BJ (cell line): ENCODE measurements at regions not wholly inside any gene's neighbourhood (a gene's known extent, or its start where the extent isn't known, plus 50 kb on each side); places are given as distances from the start of the nearest gene placed in this dataset.

Experiments
- CTCF ChIA-PET: fragments of 350-600 bp; formaldehyde crosslinking; extraction: SDS; loops from one replicate; lab custom pipeline; 2021; ENCODE audit warnings: antibody characterized with exemption, inconsistent platforms; lab: Yijun Ruan, JAX
- POLR2A ChIA-PET: fragments of 300-600 bp; sonication (Branson Sonifier 250); formaldehyde crosslinking; extraction: SDS; loops from one replicate; lab custom pipeline; 2021; ENCODE audit warnings: antibody characterized with exemption; lab: Charles Lee
- DNase-seq: peaks from one replicate; pipeline ENCODE4 v3.0.0-alpha.2; 2011; ENCODE audit warnings: low read depth
- H3K27me3 ChIP-seq: 2 replicates; pipeline ENCODE4 v1.6.0; 2011; ENCODE audit warnings: low read length; ENCODE audit not compliant: control insufficient read depth, insufficient read depth
- H3K36me3 ChIP-seq: 2 replicates; pipeline ENCODE4 v1.5.1; 2011; ENCODE audit warnings: low read length; ENCODE audit not compliant: control insufficient read depth, insufficient read depth
- H3K4me3 ChIP-seq: 2 replicates; pipeline ENCODE4 v1.5.1; 2011; ENCODE audit warnings: low read depth, mild to moderate bottlenecking, control low read depth, low read length
- TF ChIP-seq, protein P1 (sequence below): IDR thresholded peaks from 2 replicates; pipeline ENCODE4 v1.5.1; 2011; ENCODE audit warnings: low read depth, mild to moderate bottlenecking, control low read depth, inconsistent platforms, low read length, moderate library complexity; ENCODE audit not compliant: insufficient read depth

DNA sequence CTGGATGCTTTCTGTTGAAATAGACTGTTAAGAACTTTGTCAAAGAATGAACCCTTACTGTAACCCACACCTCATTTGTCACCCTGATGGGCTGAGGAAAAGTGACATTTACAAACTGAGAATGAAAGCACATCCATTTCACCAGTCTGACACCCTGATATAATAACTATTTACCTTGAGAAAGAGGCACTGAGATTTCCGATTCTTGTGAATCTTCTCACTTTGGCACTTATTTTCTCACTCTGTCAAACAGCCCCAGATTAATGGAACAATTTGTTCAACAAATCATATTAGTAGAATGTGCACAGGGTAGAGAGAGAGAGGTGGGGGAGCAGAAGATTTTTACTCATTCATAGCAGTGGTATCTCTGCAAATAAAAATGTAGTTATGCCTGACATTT, 606.9 kb downstream of the MCTP2 start:
- TF ChIP-seq, protein P1, sequence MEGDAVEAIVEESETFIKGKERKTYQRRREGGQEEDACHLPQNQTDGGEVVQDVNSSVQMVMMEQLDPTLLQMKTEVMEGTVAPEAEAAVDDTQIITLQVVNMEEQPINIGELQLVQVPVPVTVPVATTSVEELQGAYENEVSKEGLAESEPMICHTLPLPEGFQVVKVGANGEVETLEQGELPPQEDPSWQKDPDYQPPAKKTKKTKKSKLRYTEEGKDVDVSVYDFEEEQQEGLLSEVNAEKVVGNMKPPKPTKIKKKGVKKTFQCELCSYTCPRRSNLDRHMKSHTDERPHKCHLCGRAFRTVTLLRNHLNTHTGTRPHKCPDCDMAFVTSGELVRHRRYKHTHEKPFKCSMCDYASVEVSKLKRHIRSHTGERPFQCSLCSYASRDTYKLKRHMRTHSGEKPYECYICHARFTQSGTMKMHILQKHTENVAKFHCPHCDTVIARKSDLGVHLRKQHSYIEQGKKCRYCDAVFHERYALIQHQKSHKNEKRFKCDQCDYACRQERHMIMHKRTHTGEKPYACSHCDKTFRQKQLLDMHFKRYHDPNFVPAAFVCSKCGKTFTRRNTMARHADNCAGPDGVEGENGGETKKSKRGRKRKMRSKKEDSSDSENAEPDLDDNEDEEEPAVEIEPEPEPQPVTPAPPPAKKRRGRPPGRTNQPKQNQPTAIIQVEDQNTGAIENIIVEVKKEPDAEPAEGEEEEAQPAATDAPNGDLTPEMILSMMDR = no peak
- CTCF ChIA-PET = no interaction called here
- Histone ChIP-seq H3K36me3 (no peaks in the 10 kb centered on the region), H3K4me3 (no peak overlapping the region), H3K27me3 (no peaks in the 10 kb centered on the region)
- POLR2A ChIA-PET = no interaction called here
- no peak for DNase-seq

DNA sequence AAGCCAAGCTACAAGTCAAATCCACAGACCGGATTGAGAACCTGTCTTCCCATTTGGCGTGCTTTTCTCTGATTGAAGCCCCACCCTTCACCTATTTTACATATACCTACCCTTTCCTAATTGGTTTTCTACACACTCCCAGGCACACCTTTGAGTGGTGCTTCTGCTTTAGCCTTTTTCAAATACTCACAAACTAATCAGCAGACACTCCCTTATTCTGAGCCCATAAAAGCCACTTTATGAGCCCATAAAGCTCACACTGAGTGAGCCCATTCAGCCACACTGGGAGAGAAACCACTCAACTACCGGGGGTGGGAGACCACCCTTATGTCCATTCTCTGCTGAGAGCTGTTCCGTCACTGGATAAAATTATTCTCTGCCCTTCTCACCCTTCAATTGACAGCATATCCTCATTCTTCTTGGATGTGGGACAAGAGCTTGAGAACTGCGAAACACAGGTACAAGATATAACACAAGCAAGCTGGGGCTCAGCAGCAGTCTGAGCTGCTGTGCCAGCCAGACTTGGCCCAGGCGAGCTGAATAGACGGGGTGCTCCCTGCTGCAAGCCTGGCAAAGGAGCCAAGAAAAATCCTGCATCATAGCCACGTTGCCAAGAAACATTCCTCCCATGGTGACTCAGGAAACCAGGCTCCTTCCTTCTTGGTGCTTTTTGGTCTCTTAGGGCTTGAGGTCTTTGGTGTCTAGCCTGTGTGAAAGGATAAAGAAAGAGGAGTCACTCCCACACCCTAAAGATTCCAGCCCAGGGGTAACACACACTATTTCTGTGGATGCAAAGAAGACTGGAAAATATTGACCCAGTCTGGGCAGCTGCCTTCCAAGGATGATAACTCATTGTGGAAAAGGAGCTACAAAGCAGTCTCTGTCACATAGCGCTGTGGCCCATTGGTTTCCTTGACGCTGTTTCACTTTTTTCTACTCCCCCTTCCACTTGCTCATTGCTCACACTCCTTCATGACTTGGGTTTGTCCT, 609.7 kb downstream of the MCTP2 start:
- no peaks in the 10 kb centered on the region for H3K27me3 ChIP-seq
- TF ChIP-seq, protein P1 = no peak
- CTCF ChIA-PET = no interaction called here
- POLR2A ChIA-PET = no interaction called here
- H3K4me3 ChIP-seq = no peak overlapping the region
- H3K36me3 ChIP-seq = no peaks in the 10 kb centered on the region
- DNase-seq = no peak

DNA sequence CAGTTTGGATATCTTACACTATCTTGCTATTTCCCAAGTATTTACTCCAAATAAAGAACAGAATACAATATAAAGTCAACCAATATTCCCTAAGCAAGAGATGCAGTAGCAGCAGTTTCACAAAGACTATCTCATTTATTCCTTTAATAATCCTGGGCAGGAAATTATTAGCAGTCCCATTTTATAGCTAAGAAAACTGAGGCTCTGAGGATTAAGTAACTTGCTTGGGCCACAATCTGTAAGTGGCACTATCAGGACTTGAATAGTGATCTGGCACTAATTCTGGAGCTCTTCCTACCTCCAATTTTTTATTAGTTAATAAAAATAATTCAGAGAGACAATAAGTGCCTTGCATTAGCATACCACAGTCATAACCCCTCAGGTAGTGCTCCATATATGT, 611.7 kb downstream of the MCTP2 start:
- CTCF ChIA-PET = interaction anchor here (0.6 kb wide), 1 partner anchor 102 kb away, joined by 6 read pairs; no protein-coding TSS in a partner anchor
- Histone ChIP-seq H3K4me3 (no peak overlapping the region), H3K36me3 (no peaks in the 10 kb centered on the region), H3K27me3 (no peaks in the 10 kb centered on the region)
- TF ChIP-seq, protein P1 = no peak
- DNase-seq = no peak
- POLR2A ChIA-PET = no interaction called here

DNA sequence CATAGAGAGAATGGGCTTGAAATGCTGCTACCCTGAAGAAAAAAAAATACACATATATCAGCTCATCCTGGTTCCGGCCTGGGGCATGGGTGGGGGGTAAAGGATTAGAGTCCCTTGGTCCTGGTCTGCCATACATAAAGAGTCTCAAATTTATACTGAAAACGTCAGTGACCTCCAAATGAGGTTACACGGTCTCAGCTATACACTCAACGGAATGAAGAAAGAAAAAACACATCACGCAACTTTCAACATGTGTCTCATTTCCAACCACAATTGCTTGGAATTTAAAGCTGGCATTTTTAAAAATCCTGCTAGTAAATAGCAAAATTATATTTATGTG, 612.8 kb downstream of the MCTP2 start:
- TF ChIP-seq, protein P1 = no peak
- CTCF ChIA-PET = no interaction called here
- POLR2A ChIA-PET = no interaction called here
- no peaks in the 10 kb centered on the region for H3K27me3 ChIP-seq
- no peaks in the 10 kb centered on the region for H3K36me3 ChIP-seq
- H3K4me3 ChIP-seq = no peak overlapping the region
- DNase-seq = no peak

DNA sequence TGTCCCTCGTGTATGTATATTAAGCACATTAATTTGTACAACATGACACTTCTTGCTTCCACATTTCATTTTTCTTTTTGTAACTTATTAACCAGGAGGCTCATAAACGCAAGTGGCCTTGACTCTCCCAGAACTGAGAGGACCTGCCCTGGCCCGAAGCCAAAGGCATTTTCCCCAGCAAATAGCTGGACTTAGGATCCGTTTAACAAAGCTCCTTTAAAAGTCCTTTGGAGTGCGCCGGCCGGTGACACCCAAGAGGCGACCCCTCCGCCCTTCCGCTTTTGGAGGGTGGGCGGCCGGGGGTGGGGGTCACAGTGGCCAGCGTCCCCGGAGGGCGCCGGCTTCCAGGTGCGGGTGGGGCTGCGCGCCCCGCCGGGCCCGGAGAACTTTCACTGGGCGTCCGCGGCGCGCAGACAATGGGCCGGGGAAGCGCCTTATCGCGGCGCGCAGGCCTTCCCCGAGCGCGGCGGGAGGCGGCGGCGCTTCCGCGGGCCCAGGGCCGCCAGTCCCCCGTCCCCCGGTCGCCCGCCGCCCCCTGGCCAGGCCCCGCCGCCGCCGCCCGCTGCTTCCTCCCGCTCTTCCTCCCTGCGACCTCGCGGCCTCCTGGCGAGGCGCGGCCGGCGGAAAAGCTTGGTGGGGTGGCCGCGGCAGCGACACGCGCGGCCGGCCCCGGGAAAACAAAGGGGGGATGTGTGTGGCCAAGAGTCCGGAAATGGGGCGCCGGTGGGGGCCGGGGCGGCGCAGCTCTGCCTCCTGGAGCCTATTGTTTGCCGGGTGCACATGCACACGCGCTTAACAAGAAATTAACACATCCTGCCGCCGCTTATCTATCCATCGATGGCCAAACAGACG, 613.4 kb downstream of the MCTP2 start:
- Histone ChIP-seq H3K27me3 (no peaks in the 10 kb centered on the region), H3K36me3 (no peaks in the 10 kb centered on the region), H3K4me3 (no peak overlapping the region; the same call in 1 of the 2 replicates)
- CTCF ChIA-PET = interaction anchor here (0.6 kb wide), 1 partner anchor 65 kb away, joined by 3 read pairs; no protein-coding TSS in a partner anchor
- no peak for DNase-seq
- POLR2A ChIA-PET = no interaction called here
- TF ChIP-seq, protein P1 = no peak
